NCI-H2196 (cell line): ENCODE measurements at regions not wholly inside any gene's neighbourhood (a gene's known extent, or its start where the extent isn't known, plus 50 kb on each side); places are given as distances from the start of the nearest gene placed in this dataset.

Source experiments
- DNase-seq: peaks from one replicate; lab custom pipeline; 2025; ENCODE audit not compliant: unreplicated experiment; lab: John Stamatoyannopoulos, UW

DNA sequence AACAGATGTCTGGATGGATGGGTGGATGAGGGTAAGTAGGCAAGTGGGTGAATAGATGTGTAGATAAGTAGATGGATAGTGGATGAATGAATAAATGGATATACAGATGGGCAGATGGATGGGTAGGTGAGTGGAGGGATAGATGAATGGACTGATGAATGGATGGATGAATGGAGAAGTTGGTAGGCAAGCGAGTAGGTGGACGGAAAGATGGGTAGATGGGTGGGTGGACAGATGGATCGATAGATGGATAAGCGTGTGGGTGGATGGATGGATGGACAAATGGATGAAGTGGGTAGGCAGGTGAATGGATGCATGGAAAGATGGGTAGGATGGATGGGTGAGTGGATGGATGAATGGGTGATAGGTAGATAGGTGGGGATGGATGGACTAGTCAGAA lies 393.2 kb downstream of the SHANK2 start:
- no peak for DNase-seq

DNA sequence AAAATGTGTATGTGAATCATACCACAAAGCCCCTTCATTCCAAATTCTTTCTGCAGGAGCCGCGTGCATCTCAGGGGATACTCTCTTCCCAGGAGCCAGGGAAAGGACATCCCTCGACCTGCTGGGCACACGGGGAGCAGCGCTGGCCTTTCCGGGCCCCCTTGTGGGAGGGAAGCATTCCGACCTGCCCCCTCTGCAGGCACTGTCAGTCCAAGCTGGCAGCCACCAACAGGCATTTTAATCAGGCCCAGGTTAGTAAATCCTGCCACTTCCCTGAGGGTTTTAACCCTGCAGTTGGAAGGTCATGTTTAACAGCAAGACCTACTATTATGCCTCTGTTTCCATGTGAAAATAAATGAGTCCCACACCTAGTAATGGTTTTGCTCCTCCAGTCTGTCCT lies 391.5 kb downstream of the SHANK2 start:
- DNase-seq: no peak

DNA sequence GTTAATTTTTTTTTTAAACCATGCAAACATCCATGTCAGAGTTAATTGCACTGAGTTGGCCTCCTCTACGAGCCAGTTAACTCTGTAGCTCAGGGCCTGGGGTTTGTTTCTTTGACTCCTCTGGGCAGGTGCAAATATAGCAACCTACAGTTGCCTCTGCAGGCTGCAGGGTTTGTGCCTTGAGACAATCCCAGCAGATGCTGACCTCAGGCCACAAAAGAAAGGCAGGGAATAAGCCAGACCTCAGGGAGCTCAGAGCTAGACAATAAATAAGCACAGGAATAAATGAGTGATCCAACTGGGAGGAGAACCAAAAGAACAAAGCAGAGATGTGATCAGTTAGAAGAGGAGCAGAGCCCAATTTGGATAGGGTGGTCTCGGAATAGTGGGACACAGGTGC lies 390.8 kb downstream of the SHANK2 start:
- DNase-seq: peak; percentile 17

DNA sequence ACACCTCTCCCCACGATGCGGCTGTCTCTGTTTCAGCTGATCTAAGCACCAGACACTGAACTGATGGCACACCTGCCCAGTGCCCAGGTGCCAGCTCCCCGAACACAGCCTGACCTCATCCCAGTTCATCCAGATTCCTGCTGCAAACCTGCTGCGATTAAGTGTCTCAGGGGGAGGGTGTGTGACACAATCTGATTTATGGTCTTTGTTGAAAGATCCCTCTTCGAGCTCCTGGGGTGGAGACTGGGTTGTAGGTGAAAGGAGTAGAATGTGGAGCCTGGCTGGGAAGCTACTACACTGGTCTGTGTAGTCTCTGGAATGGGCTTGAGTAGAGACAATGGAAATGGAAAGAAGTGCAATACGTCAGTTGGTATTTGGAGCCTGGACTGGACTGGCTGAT lies 390.3 kb downstream of the SHANK2 start:
- DNase-seq: peak; percentile 64

DNA sequence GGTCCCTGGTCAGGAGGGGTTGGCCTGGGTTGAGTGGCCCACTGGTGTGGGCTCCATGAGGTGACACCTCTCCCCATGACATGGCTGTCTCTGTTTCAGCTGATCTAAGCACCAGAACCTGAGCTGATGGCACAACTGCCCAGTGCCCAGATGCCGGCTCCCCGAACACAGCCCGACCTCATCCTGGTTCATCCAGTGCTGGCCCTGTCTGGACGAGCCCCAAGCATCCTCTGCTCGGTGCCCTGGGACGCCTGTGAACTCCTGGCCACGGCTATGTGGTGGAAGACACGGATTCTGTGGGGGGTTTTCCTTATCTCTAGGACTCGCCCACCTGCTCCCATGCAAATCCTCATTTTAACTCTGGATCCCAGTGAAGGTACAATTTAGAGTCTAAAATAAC lies 389.2 kb downstream of the SHANK2 start:
- DNase-seq: no peak

DNA sequence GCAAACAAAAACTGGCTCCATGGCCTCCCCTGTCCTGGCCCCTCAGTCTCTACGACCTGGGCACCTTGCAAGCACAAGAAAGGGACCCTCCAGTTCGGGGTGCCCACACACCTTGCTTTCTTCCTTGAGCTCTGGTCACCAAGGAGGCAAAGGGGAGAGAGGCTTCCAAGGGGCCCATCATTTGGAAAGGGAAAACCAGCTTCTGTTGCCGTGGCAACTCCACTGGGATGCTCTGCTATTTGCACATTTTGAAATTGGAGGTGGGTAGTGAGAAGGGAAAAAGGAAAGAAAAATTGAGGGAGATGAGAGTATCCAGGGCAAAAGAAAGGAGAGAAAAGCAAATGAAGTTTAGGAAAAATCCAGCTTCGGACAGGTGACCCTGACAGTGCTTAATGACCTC lies 388.4 kb downstream of the SHANK2 start:
- no peak for DNase-seq

DNA sequence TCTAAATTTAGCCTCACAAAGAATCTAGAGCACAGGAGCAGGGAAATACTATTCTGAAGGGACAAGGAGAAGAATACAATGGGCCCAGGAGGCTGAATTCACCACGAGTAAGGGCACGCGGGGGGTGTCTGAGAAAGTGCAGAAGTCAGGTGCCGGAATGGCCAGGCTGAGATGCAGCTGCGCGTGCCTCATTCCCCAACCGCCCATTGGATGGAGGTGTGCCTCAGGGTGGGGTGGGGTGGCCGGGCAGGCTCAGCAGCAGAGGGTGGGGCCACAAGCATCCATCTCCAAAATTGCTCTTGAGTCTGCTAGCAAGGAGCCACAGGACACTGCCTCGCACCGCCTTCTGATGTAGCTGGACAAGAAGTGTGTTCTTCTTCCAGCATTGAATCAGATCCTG lies 387.0 kb downstream of the SHANK2 start:
- DNase-seq: no peak

DNA sequence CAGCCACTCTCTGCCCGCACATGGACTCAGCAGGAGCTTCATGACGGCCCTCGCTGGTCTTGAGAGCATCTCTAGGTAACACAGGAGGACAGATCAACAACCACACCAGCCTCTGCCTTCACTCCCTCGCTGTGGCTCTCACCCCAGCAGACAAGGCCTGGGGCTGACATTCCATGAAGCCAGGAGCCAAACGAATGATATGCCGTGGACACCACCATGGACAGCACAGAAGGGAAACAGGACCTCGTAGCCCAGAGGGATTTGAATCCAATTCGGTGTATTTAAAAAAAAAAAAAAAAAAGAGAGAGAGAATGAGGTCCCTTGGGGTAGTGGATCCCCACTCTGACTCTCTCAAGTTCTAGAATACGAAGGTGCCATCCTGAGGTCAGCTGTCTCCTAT lies 385.5 kb downstream of the SHANK2 start:
- no peak for DNase-seq

DNA sequence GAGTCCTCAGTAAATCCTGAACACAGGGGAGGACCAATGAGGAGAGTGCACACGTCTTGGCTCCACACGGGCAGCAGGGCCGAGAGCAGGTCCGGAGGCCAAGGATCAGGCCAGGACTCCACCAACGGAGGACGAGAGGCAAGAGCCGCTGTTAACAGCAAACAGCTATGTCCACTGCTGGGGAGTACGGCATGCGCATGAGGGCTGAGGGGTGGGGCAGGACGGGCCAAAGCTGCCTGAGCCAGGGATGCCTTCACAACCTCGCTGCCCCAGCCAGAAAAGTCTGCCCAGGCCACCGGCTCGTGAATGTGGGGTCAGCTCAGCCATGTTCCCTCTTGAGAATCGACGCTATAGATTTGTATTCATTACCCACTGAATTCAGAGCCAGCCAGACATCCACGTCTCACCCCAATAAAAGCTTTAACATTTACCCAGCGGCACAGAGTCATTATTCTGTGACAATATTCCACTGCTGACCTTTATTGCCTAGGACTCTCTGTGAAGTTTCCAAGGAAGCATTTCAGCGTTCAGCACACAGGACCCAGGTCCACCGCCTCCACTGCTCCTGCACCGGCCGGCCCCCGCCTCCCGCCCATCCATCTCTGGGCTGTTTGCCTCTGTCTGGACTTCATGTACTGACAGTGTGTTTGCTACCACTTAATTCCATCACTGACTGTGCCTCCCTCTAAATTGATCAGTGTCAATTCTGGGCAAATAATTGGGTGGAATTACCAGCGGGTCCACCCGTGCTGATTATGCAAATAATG lies 384.9 kb downstream of the SHANK2 start:
- no peak for DNase-seq

DNA sequence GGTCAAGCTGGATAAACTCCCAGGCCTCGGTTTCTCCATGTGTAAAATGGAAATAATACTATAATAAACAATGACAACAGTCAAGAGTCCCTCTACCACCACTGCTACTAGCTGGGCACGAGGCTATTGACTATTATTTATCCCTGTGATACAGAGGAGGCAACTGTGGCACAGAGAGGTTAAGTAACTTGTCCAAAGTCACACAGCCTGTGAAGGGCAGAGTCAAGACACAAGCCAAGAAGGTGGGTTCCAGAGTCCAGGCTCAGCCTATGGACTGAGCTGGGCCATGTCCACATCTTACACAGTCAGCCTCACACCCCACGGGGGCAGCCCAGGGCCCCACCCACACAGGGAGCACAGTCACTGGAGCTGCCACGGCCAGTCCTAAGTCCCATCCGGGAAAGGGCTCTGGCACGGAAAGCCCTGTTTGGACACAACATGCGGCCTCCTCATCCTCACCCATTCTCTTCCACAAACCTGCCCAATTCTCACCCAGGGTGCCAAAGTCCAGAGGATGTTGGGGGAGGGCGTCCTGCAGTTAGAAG lies 384.0 kb downstream of the SHANK2 start:
- no peak for DNase-seq

DNA sequence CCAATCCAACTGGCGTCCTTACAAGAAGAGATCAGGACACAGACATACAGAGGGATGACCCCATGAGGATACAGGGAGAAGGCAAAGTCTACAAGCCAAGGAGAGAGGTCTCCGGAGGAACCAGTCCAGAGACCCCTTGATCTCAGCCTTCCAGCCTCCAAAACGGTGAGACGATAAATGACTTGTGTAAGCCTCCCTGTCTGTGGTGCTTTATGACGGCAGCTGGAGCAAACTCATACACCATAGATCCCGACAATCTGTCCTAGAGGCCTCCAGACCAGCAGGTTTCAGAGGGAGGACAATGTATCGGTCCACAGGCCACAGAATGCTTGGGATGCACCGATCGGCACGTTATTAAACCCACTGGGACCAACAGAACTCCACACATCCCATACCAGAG lies 383.3 kb downstream of the SHANK2 start:
- DNase-seq: no peak

DNA sequence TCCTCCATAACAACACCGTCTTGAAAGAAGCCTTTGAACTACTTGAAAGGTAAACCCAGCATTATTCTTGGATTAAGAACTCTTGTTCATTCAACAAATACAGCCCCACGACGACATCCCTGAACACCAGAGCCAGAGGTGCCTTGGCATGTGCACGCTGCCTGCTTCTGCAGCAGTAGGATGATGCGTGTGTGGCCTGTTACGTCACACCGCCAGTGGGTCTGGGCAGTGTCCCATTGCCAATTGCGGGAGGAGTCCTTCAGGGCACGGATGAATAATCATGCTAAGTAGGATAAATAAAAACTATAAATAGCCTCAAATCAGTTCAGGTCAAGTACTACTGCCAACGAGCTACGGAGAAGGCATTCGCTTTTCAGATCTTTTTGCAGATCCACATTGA lies 380.5 kb downstream of the SHANK2 start:
- peak; percentile 5 for DNase-seq

DNA sequence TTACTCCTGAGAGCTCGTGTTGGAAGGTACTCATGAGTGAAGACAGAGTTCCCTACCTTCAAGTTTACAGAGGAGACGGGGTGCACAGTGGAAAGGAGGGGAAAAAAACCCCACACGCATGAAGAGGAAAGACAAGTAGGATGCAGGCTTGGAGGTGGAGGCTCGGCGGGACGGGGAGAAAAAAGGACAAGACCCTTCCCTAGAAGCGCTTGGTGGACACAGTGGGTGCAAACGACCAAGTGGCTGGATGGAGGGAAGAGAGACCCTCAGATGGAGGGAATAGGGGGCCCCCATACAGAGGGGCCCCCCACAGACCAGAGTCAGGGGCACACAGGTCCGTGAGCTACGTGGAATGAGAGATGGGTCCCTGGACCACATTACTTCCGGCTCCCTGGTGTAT lies 380.1 kb downstream of the SHANK2 start:
- DNase-seq: no peak

DNA sequence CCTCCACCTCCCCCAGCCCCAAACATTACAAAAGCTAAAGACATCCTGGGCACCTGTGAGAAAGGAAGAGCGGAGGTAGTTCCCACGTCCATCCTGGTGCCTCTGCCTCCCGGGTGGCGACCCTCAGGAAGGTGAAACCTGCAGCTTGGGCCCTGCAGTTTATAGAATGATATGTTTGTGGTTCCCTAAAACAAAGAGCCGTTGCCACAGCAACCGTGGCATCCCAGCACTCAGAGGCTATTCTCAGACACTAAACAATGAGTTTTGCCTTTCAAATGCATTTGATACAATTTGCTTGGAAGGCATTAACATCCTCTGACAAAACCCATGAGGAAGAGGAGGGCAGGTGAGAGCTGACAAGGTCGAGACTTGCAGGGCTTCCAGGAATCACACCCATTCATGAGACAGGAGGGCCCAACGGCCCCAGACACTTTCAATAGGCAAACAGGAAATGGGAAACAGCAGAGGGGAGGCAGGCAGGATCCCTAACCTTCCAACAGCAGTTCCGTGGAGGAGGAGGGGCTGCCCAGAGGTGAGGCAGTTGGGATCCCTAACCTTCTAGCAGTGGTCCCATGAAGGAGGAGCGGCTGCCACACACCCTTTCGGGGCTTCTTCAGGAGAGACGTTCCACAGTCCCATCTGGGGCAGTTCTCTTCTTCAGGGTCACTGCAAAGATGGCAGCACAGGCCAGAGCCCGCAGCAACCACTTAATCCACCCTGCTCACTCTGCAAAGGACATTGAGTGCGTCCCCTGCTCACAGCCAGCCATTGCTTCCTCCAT lies 379.2 kb downstream of the SHANK2 start:
- DNase-seq: peak; percentile 47

DNA sequence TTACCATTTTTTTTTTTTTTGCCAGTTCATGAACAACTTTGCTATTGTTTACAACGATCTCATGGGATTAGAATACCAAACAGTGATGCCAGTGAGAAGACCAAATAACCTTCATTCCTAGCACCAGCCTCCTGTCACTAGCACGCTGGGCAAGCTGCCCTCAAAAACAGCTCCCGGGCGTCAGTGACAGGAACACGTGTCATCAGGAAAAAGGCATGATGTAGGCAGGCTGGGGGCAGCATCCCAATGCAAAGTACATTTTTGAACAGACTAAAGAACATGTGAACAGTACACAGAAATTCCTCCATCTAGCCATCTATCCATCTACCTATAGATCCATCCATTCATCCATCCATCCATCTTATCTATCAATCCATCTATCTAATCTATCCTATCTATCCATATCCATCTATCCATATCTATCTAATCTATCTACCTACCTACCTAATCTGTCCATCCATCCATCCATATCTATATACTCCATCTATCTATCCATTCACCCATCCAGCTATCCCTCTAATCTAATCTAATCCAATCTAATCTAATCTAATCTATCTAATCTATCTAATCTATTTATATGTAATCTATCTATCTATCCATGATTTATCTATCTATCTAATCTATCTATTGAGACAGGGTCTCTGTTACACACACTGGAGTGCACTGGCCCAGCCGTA lies 378.5 kb downstream of the SHANK2 start:
- no peak for DNase-seq

DNA sequence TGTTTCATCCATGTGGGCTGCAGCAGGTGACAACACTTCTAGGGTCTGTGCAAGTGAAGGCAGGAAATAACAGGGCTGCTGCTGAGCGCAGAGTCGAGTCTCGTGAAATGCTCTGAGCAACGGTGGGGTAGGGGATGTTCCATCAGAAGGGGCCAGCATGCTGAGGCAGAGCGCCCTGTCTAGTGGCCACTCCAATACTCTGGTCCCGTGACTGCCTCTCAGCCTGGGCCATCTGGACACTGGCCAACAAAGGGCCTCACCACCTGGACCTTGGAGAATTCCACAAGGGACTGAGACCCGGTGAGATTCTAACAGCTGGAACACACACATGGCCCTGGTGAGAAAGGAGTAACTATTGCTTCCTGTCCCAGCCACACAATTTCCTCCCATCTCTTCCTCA lies 375.7 kb downstream of the SHANK2 start:
- DNase-seq: no peak

DNA sequence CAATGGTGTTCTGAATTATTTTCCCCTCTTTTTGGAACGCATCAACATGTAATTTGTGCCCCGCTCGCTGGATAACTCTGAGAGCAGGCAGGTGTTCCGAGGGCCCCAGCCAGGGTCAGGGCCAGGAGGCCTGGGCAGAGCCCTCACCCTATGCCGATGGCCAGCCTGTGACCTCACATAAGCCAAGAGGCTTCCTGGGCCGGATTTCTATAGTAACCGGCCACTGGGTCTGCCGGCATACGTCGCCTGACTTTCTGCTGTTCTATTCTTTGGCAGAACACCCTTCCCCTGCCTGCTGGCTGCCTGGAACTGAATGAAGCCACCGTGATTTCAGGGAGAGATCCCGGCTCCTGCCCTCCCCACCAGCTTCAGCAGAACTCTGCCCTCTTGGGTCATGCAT lies 375.2 kb downstream of the SHANK2 start:
- DNase-seq: no peak

DNA sequence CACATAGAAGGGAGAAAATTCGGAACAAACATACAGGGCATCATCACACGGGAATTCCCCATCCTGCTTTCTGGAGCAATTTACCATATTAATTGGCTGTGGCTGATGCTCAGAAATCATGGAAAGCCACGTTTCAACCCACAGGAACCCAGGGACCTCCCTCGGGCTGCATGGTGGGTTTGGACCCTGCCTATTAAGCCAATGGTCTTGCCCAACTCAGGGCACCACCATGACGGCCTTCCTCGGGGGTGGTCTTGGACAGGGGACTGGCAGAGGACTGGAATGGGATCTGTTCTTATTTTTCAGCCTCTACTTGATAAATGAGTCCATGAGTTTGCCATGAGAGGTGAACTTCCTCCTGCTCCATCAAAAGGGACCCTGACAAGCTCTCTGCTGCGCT lies 374.0 kb downstream of the SHANK2 start:
- DNase-seq: no peak

DNA sequence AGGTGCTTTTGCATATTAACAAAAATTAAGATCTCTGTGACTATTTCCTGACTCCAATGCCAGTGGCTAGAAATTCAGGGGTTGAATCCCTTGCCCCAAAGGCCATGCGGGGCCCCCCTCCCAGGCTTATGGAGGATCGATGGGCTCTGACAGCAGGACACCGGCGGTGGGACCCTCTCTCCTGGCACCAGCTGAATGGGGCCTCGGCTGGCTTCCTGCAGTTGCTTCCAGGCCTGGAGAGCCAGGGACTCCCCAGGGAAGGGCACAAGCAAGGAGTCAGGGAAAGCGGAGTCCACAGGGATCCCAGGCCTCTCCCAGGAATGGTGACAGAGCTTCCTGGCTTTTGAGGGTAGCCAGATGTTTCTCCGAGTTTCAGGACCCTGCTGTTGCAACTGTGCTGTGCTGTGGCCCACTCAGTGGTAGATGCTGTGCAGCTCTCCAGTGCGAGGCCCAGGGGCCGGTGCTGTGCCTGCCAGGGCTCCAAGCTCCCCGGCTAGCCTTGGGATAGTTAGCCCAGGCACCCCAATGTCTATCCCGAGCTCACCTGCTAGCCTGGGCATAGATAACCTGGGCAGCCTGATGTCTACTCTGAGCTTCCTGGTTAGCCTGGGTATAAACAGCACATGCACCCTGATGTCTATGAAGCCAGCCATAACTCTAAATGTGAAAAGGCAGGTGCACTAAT lies 372.6 kb downstream of the SHANK2 start:
- no peak for DNase-seq

DNA sequence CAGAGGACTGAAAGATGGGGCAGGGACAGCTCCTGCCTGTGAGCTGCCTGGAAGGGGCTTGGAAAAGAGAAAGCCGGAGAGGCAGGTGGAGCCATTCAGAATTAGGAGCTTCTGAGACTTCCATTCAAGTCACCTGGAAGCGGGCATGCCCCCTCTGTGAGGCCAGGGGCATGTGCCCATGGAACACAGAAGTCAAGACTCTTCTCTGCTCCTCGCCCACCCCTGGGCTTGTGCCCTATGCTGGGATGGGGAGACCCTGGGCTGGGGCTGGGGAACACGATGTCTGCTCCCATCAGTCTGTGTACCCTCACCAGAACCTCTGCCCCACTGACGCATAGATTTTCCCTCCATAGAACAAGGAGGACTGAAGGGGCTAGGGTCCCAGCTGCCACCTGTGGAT lies 372.0 kb downstream of the SHANK2 start:
- no peak for DNase-seq
